Fibroblast of lung (primary cell): ENCODE measurements at regions not wholly inside any gene's neighbourhood (a gene's known extent, or its start where the extent isn't known, plus 50 kb on each side); places are given as distances from the start of the nearest gene placed in this dataset.

ENCODE experiments used
- DNase-seq, 2 donors: peaks; one replicate each; pipeline versions ENCODE4 v3.0.0 to v3.0.0-alpha.2; 2010; ENCODE audit warnings: low read depth in 2 of 2
- H2AFZ ChIP-seq: 2 replicates; pipeline ENCODE4 v1.5.1; 2012; ENCODE audit warnings: low read length, control low read depth, inconsistent platforms
- H3K27ac ChIP-seq: 2 replicates; pipeline ENCODE4 v1.5.1; 2011; ENCODE audit warnings: low read length, control low read depth; ENCODE audit not compliant: insufficient read depth
- H3K27me3 ChIP-seq: 2 replicates; pipeline ENCODE4 v1.5.1; 2011; ENCODE audit warnings: mild to moderate bottlenecking, low read length; ENCODE audit not compliant: control insufficient read depth, insufficient read depth
- H3K36me3 ChIP-seq: 2 replicates; pipeline ENCODE4 v1.5.1; 2011; ENCODE audit warnings: low read length; ENCODE audit not compliant: control insufficient read depth, insufficient read depth
- H3K4me1 ChIP-seq: 2 replicates; pipeline ENCODE4 v1.5.1; 2011; ENCODE audit warnings: low read length; ENCODE audit not compliant: control insufficient read depth, insufficient read depth; ENCODE audit errors: extremely low read depth
- H3K4me2 ChIP-seq: 2 replicates; pipeline ENCODE4 v1.5.1; 2011; ENCODE audit warnings: low read length, control low read depth; ENCODE audit not compliant: insufficient read depth; ENCODE audit errors: extremely low read depth
- H3K4me3 ChIP-seq, 4 experiments: fragments of 200-600 bp in 1 of 4; sonication (generic) in 1 of 4; replicated peaks in 1 of 4; 2 replicates each; pipeline ENCODE4 v1.5.1; 2011 to 2016; ENCODE audit warnings: low read length in 4 of 4, low read depth in 3 of 4, mild to moderate bottlenecking in 3 of 4, control low read depth in 2 of 4, inconsistent platforms in 1 of 4, mixed read lengths in 1 of 4; ENCODE audit not compliant: insufficient read depth in 1 of 4; ENCODE audit errors: control extremely low read depth in 1 of 4
- H3K79me2 ChIP-seq: 2 replicates; pipeline ENCODE4 v1.5.1; 2012; ENCODE audit warnings: mild to moderate bottlenecking, low read length, inconsistent platforms; ENCODE audit not compliant: control insufficient read depth, insufficient read depth
- H3K9ac ChIP-seq: 2 replicates; pipeline ENCODE4 v1.5.1; 2011; ENCODE audit warnings: mild to moderate bottlenecking, low read length, control low read depth; ENCODE audit not compliant: insufficient read depth
- H3K9me3 ChIP-seq: 2 replicates; pipeline ENCODE4 v1.5.1; 2012; ENCODE audit warnings: low read depth, low read length; ENCODE audit not compliant: control insufficient read depth, insufficient read depth
- H4K20me1 ChIP-seq: 2 replicates; pipeline ENCODE4 v1.5.1; 2011; ENCODE audit warnings: low read length; ENCODE audit not compliant: control insufficient read depth, insufficient read depth; ENCODE audit errors: extremely low read depth
- EZH2 ChIP-seq: IDR thresholded peaks from 2 replicates; pipeline ENCODE4 v1.5.1; 2012; ENCODE audit warnings: low read length, control low read depth, mild to moderate bottlenecking; ENCODE audit errors: missing control alignments
- TF ChIP-seq, protein P1 (sequence below), 2 donors: IDR thresholded peaks in 1 of 2; conservative IDR thresholded peaks in 1 of 2; 1 replicate in 1 of 2; 2 replicates in 1 of 2; pipeline ENCODE4 v1.5.1; 2011 to 2012; ENCODE audit warnings: low read length in 2 of 2, control low read depth in 1 of 2, inconsistent platforms in 1 of 2, low read depth in 1 of 2, mild to moderate bottlenecking in 1 of 2

DNA sequence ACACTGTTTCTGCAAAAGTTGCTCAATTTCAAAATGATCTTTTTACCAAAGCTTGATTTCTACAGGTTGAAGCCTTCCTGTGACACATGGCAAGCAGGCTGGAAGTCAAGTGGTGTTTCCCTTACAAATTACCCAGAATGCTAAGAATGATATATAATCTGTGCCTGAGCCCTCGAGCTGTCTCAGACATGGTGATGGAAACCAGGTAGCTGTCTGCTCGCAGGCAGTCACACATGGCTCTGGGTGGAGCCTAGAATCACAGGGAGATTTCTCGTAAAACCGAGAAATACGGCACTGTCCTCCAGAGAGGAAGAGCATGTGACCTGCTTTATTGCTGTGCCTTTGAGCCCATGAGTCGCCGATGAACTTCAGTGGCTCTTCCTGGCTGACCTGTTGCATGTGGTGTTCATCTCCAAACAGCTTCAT lies 392.9 kb downstream of the ZNF521 start:
- H3K79me2 ChIP-seq, result no peaks in the 10 kb centered on the region
- no peak overlapping the region for H3K27ac ChIP-seq
- TF ChIP-seq, protein P1, sequence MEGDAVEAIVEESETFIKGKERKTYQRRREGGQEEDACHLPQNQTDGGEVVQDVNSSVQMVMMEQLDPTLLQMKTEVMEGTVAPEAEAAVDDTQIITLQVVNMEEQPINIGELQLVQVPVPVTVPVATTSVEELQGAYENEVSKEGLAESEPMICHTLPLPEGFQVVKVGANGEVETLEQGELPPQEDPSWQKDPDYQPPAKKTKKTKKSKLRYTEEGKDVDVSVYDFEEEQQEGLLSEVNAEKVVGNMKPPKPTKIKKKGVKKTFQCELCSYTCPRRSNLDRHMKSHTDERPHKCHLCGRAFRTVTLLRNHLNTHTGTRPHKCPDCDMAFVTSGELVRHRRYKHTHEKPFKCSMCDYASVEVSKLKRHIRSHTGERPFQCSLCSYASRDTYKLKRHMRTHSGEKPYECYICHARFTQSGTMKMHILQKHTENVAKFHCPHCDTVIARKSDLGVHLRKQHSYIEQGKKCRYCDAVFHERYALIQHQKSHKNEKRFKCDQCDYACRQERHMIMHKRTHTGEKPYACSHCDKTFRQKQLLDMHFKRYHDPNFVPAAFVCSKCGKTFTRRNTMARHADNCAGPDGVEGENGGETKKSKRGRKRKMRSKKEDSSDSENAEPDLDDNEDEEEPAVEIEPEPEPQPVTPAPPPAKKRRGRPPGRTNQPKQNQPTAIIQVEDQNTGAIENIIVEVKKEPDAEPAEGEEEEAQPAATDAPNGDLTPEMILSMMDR (conservative IDR thresholded peaks at IDR 0.05 in 1 of 2, IDR thresholded peaks at IDR 0.05 in 1 of 2; ENCODE audit: low read depth in 1 of 2, low read length in 2 of 2), result no peak
- TF ChIP-seq EZH2, result no peak
- H3K4me3 ChIP-seq, result no peak overlapping the region
- no peak for DNase-seq
- H4K20me1 ChIP-seq, result no peaks in the 10 kb centered on the region
- no peak overlapping the region for H3K4me2 ChIP-seq
- no peak overlapping the region for H2AFZ ChIP-seq
- H3K36me3 ChIP-seq, result no peaks in the 10 kb centered on the region
- no peaks in the 10 kb centered on the region for H3K27me3 ChIP-seq
- no peak overlapping the region for H3K9ac ChIP-seq
- H3K9me3 ChIP-seq, result no peaks in the 10 kb centered on the region
- H3K4me1 ChIP-seq, result no peaks in the 10 kb centered on the region

DNA sequence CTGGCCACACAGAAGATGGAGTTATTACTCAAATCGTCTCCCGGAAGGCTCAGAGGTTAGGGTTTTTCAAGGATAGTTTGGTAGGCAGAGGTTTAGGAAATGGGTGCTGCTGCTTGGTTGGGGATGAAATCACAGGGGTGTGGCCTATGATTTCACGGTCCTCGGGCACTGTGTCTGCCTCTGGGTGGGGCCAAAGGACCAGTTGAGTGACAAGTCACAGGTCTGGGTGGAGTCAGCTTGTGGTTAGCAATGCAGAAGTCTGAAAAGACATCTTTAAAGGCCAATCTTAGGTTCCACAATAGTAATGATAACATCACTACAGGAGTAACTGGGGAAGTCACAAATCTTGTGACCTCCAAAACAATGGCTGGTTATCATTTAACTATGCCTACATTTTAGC lies 387.8 kb downstream of the ZNF521 start:
- no peak overlapping the region for H2AFZ ChIP-seq
- H3K27ac ChIP-seq, result no peak overlapping the region
- no peak overlapping the region for H3K4me2 ChIP-seq
- H3K9me3 ChIP-seq, result no peaks in the 10 kb centered on the region
- H3K4me3 ChIP-seq, result no peak overlapping the region
- no peaks in the 10 kb centered on the region for H3K27me3 ChIP-seq
- H4K20me1 ChIP-seq, result no peaks in the 10 kb centered on the region
- no peaks in the 10 kb centered on the region for H3K36me3 ChIP-seq
- TF ChIP-seq, protein P1 (conservative IDR thresholded peaks at IDR 0.05 in 1 of 2, IDR thresholded peaks at IDR 0.05 in 1 of 2; ENCODE audit: low read depth in 1 of 2, low read length in 2 of 2), result no peak
- no peak for TF ChIP-seq EZH2
- no peaks in the 10 kb centered on the region for H3K4me1 ChIP-seq
- H3K9ac ChIP-seq, result no peak overlapping the region
- H3K79me2 ChIP-seq, result no peaks in the 10 kb centered on the region
- DNase-seq, result peak in 1 of 2 donors; percentile 43

DNA sequence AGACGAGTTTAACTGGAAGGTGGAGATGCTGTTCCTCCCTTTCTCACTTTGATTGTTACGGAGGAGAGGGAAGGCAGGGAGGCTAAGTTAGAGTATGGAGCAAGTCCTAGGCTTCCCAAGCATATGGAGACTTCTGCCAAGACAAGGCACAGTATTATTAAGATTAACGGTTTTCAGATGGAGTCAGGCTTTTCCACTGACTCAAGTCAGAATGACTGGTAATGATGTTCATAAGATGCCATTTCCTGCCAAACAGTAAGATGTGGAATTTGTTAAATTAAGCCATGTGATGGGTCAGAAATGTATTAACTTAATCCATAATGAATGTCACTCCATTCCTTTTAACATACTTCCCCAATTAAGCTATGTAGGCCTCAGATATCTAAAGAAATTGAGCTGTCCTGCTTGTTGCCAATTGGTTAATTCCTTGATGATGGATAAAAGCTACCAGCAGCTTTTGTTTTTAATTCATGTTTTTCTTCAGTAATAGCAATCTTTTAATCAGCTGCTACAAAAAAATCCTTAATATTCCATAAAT lies 383.7 kb downstream of the ZNF521 start:
- no peaks in the 10 kb centered on the region for H3K9me3 ChIP-seq
- H3K36me3 ChIP-seq, result no peaks in the 10 kb centered on the region
- H3K9ac ChIP-seq, result no peak overlapping the region
- H4K20me1 ChIP-seq, result no peaks in the 10 kb centered on the region
- H3K4me3 ChIP-seq, result no peak overlapping the region
- H3K79me2 ChIP-seq, result no peaks in the 10 kb centered on the region
- H3K4me1 ChIP-seq, result no peaks in the 10 kb centered on the region
- TF ChIP-seq EZH2, result no peak
- TF ChIP-seq, protein P1 (conservative IDR thresholded peaks at IDR 0.05 in 1 of 2, IDR thresholded peaks at IDR 0.05 in 1 of 2; ENCODE audit: low read depth in 1 of 2, low read length in 2 of 2), result no peak
- no peak overlapping the region for H3K4me2 ChIP-seq
- no peak overlapping the region for H2AFZ ChIP-seq
- no peak overlapping the region for H3K27ac ChIP-seq
- peak in 1 of 2 donors; percentile 18 for DNase-seq
- H3K27me3 ChIP-seq, result no peaks in the 10 kb centered on the region
